IMR-90 (cell line): ENCODE measurements at regions not wholly inside any gene's neighbourhood (a gene's known extent, or its start where the extent isn't known, plus 50 kb on each side); places are given as distances from the start of the nearest gene placed in this dataset.

Source experiments
- ATAC-seq: fragments of 200-7000 bp; cut with Tn5 transposase; 2 replicates; pipeline ENCODE4 v1.9.1; 2020; ENCODE audit warnings: low read depth, mild to moderate bottlenecking, moderate library complexity
- BruUV-seq: library from RNA; stranded (reverse); fragments of 400-500 nt; replicated peaks from 2 replicates; lab custom pipeline; 2021; lab: Mats Ljungman, UMichigan
- CTCF ChIA-PET: fragments of 300-600 bp; formaldehyde crosslinking; extraction: SDS; loops from one replicate; lab custom pipeline; 2021; ENCODE audit warnings: antibody characterized with exemption; lab: Yijun Ruan, JAX
- POLR2A ChIA-PET: fragments of 300-600 bp; sonication (Branson Sonifier 250); formaldehyde crosslinking; loops from one replicate; lab custom pipeline; 2022; ENCODE audit warnings: antibody characterized with exemption; ENCODE audit not compliant: unreplicated experiment; lab: Charles Lee
- DNase-seq: peaks from one replicate; pipeline ENCODE4 v3.0.0; 2013
- H2AFZ ChIP-seq: replicated peaks from 2 replicates; pipeline ENCODE3; 2013; ENCODE audit warnings: low read length, mild to moderate bottlenecking; ENCODE audit not compliant: poor library complexity
- H2AK5ac ChIP-seq: 2 replicates; pipeline ENCODE4 v1.6.1; 2013; ENCODE audit warnings: low read depth, low read length, inconsistent platforms
- H2AK9ac ChIP-seq: replicated peaks from 2 replicates; pipeline ENCODE3; 2013; ENCODE audit warnings: mild to moderate bottlenecking, low read depth, low read length, moderate library complexity; ENCODE audit not compliant: poor library complexity
- H2BK120ac ChIP-seq: 2 replicates; pipeline ENCODE4 v1.6.1; 2013; ENCODE audit warnings: low read depth, low read length, inconsistent platforms
- H2BK15ac ChIP-seq: 3 replicates; pipeline ENCODE4 v1.6.1; 2013; ENCODE audit warnings: low read depth, low read length, inconsistent platforms
- H2BK20ac ChIP-seq: 2 replicates; pipeline ENCODE4 v1.6.1; 2013; ENCODE audit warnings: low read depth, mild to moderate bottlenecking, inconsistent platforms, low read length, moderate library complexity
- H2BK5ac ChIP-seq: 2 replicates; pipeline ENCODE4 v1.6.1; 2013; ENCODE audit warnings: mild to moderate bottlenecking, low read depth, low read length, inconsistent platforms; ENCODE audit not compliant: poor library complexity, severe bottlenecking
- H3K14ac ChIP-seq: replicated peaks from 2 replicates; pipeline ENCODE4 v1.6.1; 2013; ENCODE audit warnings: low read depth, low read length, inconsistent platforms
- H3K18ac ChIP-seq: 2 replicates; pipeline ENCODE4 v1.6.1; 2013; ENCODE audit warnings: low read depth, low read length, control low read depth
- H3K23ac ChIP-seq: 2 replicates; pipeline ENCODE4 v1.6.1; 2013; ENCODE audit warnings: low read depth, low read length, inconsistent platforms
- H3K27ac ChIP-seq: 2 replicates; pipeline ENCODE4 v1.5.1; 2013; ENCODE audit warnings: mild to moderate bottlenecking, control low read depth, low read length; ENCODE audit not compliant: insufficient read depth
- H3K27me3 ChIP-seq: 2 replicates; pipeline ENCODE4 v1.6.1; 2013; ENCODE audit warnings: low read length; ENCODE audit not compliant: control insufficient read depth, insufficient read depth
- H3K36me3 ChIP-seq: 2 replicates; pipeline ENCODE4 v1.6.1; 2013; ENCODE audit warnings: low read length, mixed read lengths; ENCODE audit not compliant: control insufficient read depth, insufficient read depth
- H3K4ac ChIP-seq: 2 replicates; pipeline ENCODE4 v1.6.1; 2013; ENCODE audit warnings: low read depth, low read length, inconsistent platforms
- H3K4me1 ChIP-seq: 2 replicates; pipeline ENCODE4 v1.6.1; 2013; ENCODE audit warnings: low read length, mixed read lengths; ENCODE audit not compliant: control insufficient read depth, insufficient read depth
- H3K4me2 ChIP-seq: 2 replicates; pipeline ENCODE4 v1.6.1; 2013; ENCODE audit warnings: low read depth, mild to moderate bottlenecking, control low read depth, low read length, moderate library complexity
- H3K4me3 ChIP-seq: 2 replicates; pipeline ENCODE4 v1.5.1; 2013; ENCODE audit warnings: low read depth, mild to moderate bottlenecking, control low read depth, low read length, moderate library complexity; ENCODE audit not compliant: insufficient read depth
- H3K56ac ChIP-seq: 2 replicates; pipeline ENCODE4 v1.6.1; 2013; ENCODE audit warnings: low read length, inconsistent platforms; ENCODE audit not compliant: insufficient read depth; ENCODE audit errors: extremely low read depth
- H3K79me1 ChIP-seq, 2 experiments: 2 replicates each; pipeline ENCODE4 v1.6.1; 2013; ENCODE audit warnings: low read length in 2 of 2, inconsistent platforms in 1 of 2, low read depth in 1 of 2
- H3K9ac ChIP-seq: 2 replicates; pipeline ENCODE4 v1.6.1; 2013; ENCODE audit warnings: low read depth, low read length, control low read depth
- H3K9me1 ChIP-seq: 2 replicates; pipeline ENCODE4 v1.6.1; 2013; ENCODE audit warnings: low read length, inconsistent platforms; ENCODE audit not compliant: insufficient read depth
- H3K9me3 ChIP-seq: 2 replicates; pipeline ENCODE4 v1.6.1; 2013; ENCODE audit warnings: low read length; ENCODE audit not compliant: control insufficient read depth, insufficient read depth
- H4K20me1 ChIP-seq: 2 replicates; pipeline ENCODE4 v1.6.1; 2013; ENCODE audit warnings: low read length, inconsistent platforms; ENCODE audit not compliant: insufficient read depth
- H4K5ac ChIP-seq: 2 replicates; pipeline ENCODE4 v1.6.1; 2013; ENCODE audit warnings: mild to moderate bottlenecking, low read depth, low read length, control low read depth
- H4K8ac ChIP-seq, 2 experiments: 2 replicates each; pipeline ENCODE4 v1.6.1; 2013; ENCODE audit warnings: low read depth in 2 of 2, low read length in 2 of 2, control low read depth in 1 of 2, inconsistent platforms in 1 of 2
- H4K91ac ChIP-seq: 2 replicates; pipeline ENCODE4 v1.6.1; 2013; ENCODE audit warnings: low read depth, low read length, inconsistent platforms; ENCODE audit not compliant: insufficient read depth
- RAD21 ChIP-seq: IDR thresholded peaks from 2 replicates; pipeline ENCODE4 v1.6.1; 2012; ENCODE audit warnings: low read length, improper control_type of control experiment
- WGBS, 2 experiments: methylation state at CpG; one replicate each; pipeline versions ENCODE4 v1.1.5 to v1.1.7; 2013; ENCODE audit warnings: missing lambda C conversion rate in 2 of 2; ENCODE audit not compliant: insufficient read length in 1 of 2; ENCODE audit errors: extremely low coverage in 2 of 2; 5-methylcytosine and 5-hydroxymethylcytosine counted together
- dilution Hi-C: fragments of 300-500 bp; cut with HindIII; formaldehyde crosslinking; loops from one replicate; pipeline ENCODE4 v1.14.3; 2018; ENCODE audit warnings: low sequenced_read_pairs; ENCODE audit not compliant: unreplicated experiment
- in situ Hi-C: fragments of 300-500 bp; cut with MboI; formaldehyde crosslinking; loops from 3 replicates; pipeline ENCODE4 v1.14.3; 2019; ENCODE audit warnings: low sequenced_read_pairs, inconsistent platforms, mixed read lengths
- intact Hi-C: fragments of 100-400 bp; cut with micrococcal nuclease; formaldehyde crosslinking; loops from 2 replicates; pipeline ENCODE4 v1.10.0; 2022
- TF ChIP-seq, protein P1 (sequence below): conservative IDR thresholded peaks from 2 replicates; pipeline ENCODE4 v1.5.1; 2012; ENCODE audit warnings: mild to moderate bottlenecking, low read depth, low read length, improper control_type of control experiment
- TF ChIP-seq, protein P2 (sequence below): fragments of 150-350 bp; IDR thresholded peaks from 2 replicates; pipeline ENCODE4 v1.6.1; 2016; ENCODE audit warnings: low read depth, mild to moderate bottlenecking, low read length, moderate library complexity, borderline replicate concordance

DNA sequence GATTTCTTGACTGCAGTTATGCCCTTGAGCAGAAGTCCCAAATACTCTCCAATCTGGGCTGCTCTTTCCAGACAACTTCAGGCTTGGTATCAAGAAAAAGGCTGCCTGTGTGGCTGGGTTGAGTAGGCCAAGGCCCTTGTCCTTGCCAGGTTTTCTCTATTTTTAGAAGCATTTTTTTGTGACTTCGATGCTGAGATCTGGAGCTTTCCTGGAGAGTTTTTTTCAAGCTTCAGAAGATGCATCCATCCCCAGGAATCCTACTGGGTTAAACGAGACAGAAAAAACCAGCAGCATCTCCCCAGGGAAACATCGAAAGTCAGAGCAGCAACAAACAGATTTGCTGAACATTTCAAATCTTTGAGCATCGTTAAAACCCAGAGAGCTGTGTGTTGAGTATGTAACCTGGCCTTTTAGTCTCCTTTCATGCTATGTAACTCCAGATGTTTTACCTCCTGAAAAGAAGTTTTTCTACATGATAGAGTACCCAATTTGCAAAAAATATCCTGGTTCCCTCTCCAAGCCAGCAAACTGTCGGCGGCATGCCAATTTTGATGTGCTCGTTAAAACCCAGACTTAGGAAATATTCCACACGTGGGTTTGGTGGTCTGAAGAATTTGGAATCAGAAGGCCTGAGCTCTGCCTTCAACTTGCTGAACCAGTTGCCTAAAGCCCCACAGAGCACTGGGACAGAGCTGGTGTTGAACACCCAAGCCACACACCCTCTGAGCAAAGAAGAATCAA, 98.1 kb upstream of the ALDH1B1 start:
- Histone ChIP-seq H3K27ac (no peak overlapping the region), H3K23ac (no peak overlapping the region), H3K79me1 (no peaks in the 10 kb centered on the region), H3K9me1 (no peaks in the 10 kb centered on the region), H4K20me1 (no peaks in the 10 kb centered on the region), H3K4ac (no peak overlapping the region), H4K91ac (no peak overlapping the region), H2BK15ac (no peak overlapping the region), H3K56ac (no peak overlapping the region), H3K9me3 (0 out of 2 replicates have a peak, but pooled peaks cover 2% of the 10 kb centered on the region), H4K5ac (no peak overlapping the region), H2AK9ac (no peak overlapping the region), H3K18ac (no peak overlapping the region), H3K4me3 (no peak overlapping the region), H3K4me2 (no peak overlapping the region), H3K9ac (no peak overlapping the region), H4K8ac (no peak overlapping the region), H2AK5ac (no peak overlapping the region), H2BK20ac (no peak overlapping the region), H3K4me1 (no peaks in the 10 kb centered on the region), H2BK120ac (no peak overlapping the region), H2AFZ (no peak overlapping the region), H3K27me3 (peaks cover 39% of the 10 kb centered on the region), H3K36me3 (no peaks in the 10 kb centered on the region), H2BK5ac (no peak overlapping the region), H3K14ac (no peak overlapping the region)
- ChIA-PET CTCF (no interaction called here), POLR2A (no interaction called here)
- dilution Hi-C loops (no loop called here), intact Hi-C loops (no loop called here), in situ Hi-C loops (no loop called here)
- WGBS, 2 experiments = 0% methylated on average over 1 of the region's 8 CpGs; no CpG with 5 or more reads in 1 of the 2 experiments
- no peak for ATAC-seq
- DNase-seq = no peak
- TF ChIP-seq RAD21 = no peak
- TF ChIP-seq, protein P1, sequence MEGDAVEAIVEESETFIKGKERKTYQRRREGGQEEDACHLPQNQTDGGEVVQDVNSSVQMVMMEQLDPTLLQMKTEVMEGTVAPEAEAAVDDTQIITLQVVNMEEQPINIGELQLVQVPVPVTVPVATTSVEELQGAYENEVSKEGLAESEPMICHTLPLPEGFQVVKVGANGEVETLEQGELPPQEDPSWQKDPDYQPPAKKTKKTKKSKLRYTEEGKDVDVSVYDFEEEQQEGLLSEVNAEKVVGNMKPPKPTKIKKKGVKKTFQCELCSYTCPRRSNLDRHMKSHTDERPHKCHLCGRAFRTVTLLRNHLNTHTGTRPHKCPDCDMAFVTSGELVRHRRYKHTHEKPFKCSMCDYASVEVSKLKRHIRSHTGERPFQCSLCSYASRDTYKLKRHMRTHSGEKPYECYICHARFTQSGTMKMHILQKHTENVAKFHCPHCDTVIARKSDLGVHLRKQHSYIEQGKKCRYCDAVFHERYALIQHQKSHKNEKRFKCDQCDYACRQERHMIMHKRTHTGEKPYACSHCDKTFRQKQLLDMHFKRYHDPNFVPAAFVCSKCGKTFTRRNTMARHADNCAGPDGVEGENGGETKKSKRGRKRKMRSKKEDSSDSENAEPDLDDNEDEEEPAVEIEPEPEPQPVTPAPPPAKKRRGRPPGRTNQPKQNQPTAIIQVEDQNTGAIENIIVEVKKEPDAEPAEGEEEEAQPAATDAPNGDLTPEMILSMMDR = no peak
- TF ChIP-seq, protein P2, sequence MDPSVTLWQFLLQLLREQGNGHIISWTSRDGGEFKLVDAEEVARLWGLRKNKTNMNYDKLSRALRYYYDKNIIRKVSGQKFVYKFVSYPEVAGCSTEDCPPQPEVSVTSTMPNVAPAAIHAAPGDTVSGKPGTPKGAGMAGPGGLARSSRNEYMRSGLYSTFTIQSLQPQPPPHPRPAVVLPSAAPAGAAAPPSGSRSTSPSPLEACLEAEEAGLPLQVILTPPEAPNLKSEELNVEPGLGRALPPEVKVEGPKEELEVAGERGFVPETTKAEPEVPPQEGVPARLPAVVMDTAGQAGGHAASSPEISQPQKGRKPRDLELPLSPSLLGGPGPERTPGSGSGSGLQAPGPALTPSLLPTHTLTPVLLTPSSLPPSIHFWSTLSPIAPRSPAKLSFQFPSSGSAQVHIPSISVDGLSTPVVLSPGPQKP = no peak
- BruUV-seq = no TSS peak
